ENCODE measurements at regions not wholly inside any gene's neighbourhood (a gene's known extent, or its start where the extent isn't known, plus 50 kb on each side); places are given as distances from the start of the nearest gene placed in this dataset.
"Not testable (repeated sequence)": the region's sequence is repeated elsewhere in the genome, so short reads cannot be mapped to it uniquely, and the experiment has no call there.

DNA sequence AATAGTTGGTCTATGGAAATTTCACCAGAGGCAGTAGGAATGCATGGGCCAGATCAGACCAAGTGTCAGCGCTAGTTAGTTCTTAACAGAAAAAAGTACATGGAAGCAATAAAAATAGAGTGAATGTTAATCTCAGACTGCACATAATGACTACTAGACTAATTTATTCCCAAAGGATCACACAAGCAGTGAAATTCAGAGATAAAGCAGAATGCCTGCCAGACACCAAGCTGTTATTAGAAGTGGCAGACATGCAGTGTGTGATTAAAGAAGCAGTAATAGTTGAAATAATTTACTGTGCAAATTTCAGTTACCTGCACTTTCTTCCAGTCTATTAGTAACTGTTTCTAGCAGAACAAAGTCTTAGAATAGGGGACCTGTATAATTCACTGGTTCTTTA lies 1024.2 kb downstream of the CDH9 start:
- H3K27ac ChIP-seq, result no peak overlapping the region
- ATAC-seq (replicated peaks in 6 of 8), result peak in 2 of 8 experiments; percentile 17 to 63
- in situ Hi-C loops (cut with MboI; ENCODE audit: low pct_unique_long_range_greater_than_20kb in 2 of 9, low sequenced_read_pairs in 9 of 9, unreplicated experiment in 9 of 9), result no loop called here
- 0 to 100% (median 81%) methylated on average over 1 of the region's 1 CpG; no CpG with 5 or more reads in 2 of the 10 experiments for WGBS, 10 experiments
- no peak overlapping the region for H3K4me3 ChIP-seq
- H3K4me1 ChIP-seq (replicated peaks in 1 of 2), result no peaks in the 10 kb centered on the region

DNA sequence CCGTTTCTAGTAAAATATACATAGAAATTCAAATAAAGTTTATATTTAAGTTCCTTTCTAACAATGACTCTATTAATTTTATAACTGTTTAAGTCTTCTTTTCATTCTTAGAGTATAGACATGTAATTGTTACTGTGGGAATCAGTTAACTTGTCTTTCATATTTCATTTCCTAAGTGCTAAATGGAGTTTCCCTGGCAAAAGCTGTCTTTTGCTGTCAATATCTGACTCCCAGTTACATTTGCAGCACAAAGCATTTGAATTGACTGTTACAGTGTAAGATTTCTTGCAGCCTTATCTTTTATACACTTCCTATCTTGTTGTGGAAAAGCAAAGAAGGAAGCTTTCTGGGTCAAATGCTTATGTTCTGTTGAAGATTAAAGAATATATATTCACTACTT lies 1026.3 kb downstream of the CDH9 start:
- Histone ChIP-seq H3K4me3 (no peak overlapping the region), H3K27ac (no peak overlapping the region), H3K4me1 (replicated peaks in 1 of 2) (no peaks in the 10 kb centered on the region)
- no peak for ATAC-seq (replicated peaks in 6 of 8)
- WGBS, 10 experiments, result 0 to 100% (median 80%) methylated on average over 1 of the region's 1 CpG; no CpG with 5 or more reads in 1 of the 10 experiments
- in situ Hi-C loops (cut with MboI; ENCODE audit: low pct_unique_long_range_greater_than_20kb in 2 of 9, low sequenced_read_pairs in 9 of 9, unreplicated experiment in 9 of 9), result no loop called here

DNA sequence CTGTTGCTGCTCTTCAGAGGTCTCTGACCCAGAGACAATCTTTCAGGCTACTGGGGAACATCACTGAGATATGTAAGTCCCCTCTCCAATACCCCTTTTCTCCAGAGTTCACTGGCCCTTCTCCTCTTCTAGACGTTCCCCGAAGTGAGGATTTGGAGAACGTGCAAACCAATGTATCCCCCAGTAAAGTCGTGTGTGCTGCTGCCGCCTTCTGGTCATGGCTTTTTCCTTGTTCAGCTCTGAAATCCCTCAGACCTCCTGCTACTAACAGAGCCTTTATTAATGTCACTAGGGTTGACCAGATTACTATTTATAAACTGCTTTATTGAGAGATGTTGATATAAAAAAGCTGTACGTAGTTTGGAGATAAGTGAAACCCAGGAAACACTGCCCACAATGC lies 1028.6 kb downstream of the CDH9 start:
- WGBS, 10 experiments, result 0 to 80% (median 22%) methylated on average over 1 to 6 of the region's 6 CpGs; no CpG with 5 or more reads in 2 of the 10 experiments
- in situ Hi-C loops (cut with MboI; ENCODE audit: low pct_unique_long_range_greater_than_20kb in 2 of 9, low sequenced_read_pairs in 9 of 9, unreplicated experiment in 9 of 9), result no loop called here
- ATAC-seq (replicated peaks in 6 of 8), result peak in 2 of 8 experiments; percentile 18 to 79

DNA sequence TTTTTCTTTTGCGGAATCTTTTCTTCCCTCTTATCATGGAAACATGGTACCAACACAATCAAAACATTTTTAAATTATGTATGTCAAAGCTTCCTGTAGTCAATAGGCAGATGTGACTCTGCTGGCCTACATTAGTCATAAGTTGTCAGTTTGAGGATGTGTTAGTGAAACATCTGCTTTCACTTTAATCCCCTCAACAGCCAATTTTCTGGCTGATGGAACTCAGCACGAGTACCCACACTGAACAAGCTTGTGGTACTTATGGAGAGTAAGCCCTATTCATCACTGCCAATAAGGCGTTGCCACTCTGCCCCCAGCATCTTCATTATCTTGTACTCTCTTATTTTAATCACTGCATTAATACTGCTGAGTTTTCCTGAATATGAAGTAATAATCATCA lies 1034.4 kb downstream of the CDH9 start:
- 13 to 94% (median 58%) methylated on average over 1 to 2 of the region's 3 CpGs; no CpG with 5 or more reads in 1 of the 10 experiments for WGBS, 10 experiments
- in situ Hi-C loops (cut with MboI; ENCODE audit: low pct_unique_long_range_greater_than_20kb in 2 of 9, low sequenced_read_pairs in 9 of 9, unreplicated experiment in 9 of 9), result no loop called here
- ATAC-seq (replicated peaks in 6 of 8), result peak in 1 of 8 experiments; percentile 18
- Histone ChIP-seq H3K4me1 (replicated peaks in 1 of 2) (no peaks in the 10 kb centered on the region), H3K4me3 (no peak overlapping the region), H3K27ac (no peak overlapping the region)

More for the DNA sequence above, 1028.6 kb downstream of the CDH9 start:
- no peak overlapping the region for H3K4me3 ChIP-seq
- no peaks in the 10 kb centered on the region for H3K4me1 ChIP-seq (replicated peaks in 1 of 2)
- H3K27ac ChIP-seq, result no peak overlapping the region

DNA sequence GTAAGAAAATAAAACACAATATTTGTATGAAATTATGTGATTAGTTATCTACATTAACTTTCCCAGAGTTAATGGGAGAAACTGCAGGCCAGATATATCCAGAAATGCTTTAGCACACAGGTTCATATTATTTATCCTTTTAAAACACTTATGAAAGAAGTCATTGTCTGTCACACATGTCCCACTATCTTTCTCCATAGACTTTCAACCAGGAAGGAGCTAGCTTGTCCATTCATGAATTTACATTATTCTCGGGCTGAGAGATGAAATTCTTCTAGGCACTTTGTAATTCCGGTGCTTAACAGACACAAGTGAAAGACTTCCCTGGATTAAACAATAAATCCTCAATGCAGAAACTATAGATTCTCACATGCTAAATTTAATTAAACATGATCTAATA lies 1043.2 kb downstream of the CDH9 start:
- Histone ChIP-seq H3K4me3 (no peak overlapping the region), H3K4me1 (replicated peaks in 1 of 2) (no peaks in the 10 kb centered on the region), H3K27ac (no peak overlapping the region)
- 0 to 100% (median 84%) methylated on average over 1 to 2 of the region's 2 CpGs; no CpG with 5 or more reads in 2 of the 10 experiments for WGBS, 10 experiments
- no peak for ATAC-seq (replicated peaks in 6 of 8)
- in situ Hi-C loops (cut with MboI; ENCODE audit: low pct_unique_long_range_greater_than_20kb in 2 of 9, low sequenced_read_pairs in 9 of 9, unreplicated experiment in 9 of 9), result no loop called here

DNA sequence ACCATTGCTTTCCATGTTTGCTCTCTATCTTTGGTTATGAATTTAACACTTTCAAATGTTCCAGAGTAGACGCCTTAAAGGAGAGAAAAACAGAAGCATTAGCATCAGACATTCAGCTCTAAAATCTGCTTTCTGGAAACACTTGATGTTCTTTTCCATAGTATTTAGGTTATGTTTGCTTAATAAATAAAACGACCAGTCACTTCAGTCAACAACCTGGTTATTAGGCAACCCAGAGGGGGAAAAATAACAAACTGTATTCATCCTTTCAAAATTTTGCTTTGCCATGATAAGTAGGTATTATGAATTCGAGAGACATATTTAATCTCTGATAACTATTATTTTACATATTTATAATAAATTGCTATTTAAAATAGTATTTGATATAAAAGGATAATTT lies 1044.7 kb downstream of the CDH9 start:
- Histone ChIP-seq H3K4me3 (no peak overlapping the region), H3K27ac (no peak overlapping the region), H3K4me1 (replicated peaks in 1 of 2) (no peaks in the 10 kb centered on the region)
- in situ Hi-C loops (cut with MboI; ENCODE audit: low pct_unique_long_range_greater_than_20kb in 2 of 9, low sequenced_read_pairs in 9 of 9, unreplicated experiment in 9 of 9), result no loop called here
- WGBS, 10 experiments, result 0 to 100% (median 53%) methylated on average over 1 to 3 of the region's 3 CpGs
- ATAC-seq (replicated peaks in 6 of 8), result no peak

DNA sequence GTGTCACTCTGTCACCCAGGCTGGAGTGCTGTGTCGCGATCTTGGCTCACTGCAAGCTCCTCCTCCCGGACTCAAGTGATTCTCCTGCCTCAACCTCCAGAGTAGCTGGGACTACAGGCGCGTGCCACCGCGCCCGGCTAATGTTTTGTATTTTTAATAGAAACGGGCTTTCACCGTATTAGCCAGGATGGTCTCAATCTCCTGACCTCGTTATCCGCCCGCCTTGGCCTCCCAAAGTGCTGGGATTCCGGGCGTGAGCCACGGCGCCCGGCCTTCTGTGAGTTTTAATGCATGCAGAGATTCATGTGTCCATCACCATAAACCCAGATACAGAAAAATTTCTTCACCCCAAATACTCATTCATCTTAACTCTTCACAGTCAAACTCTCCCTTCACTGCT lies 1046.7 kb downstream of the CDH9 start:
- H3K27ac ChIP-seq, result no peak overlapping the region
- WGBS, 10 experiments, result 73 to 98% (median 88%) methylated on average over 1 to 12 of the region's 18 CpGs; no CpG with 5 or more reads in 4 of the 10 experiments
- ATAC-seq (replicated peaks in 6 of 8), result no peak
- H3K4me1 ChIP-seq (replicated peaks in 1 of 2), result no peaks in the 10 kb centered on the region
- H3K4me3 ChIP-seq, result no peak overlapping the region
- in situ Hi-C loops (cut with MboI; ENCODE audit: low pct_unique_long_range_greater_than_20kb in 2 of 9, low sequenced_read_pairs in 9 of 9, unreplicated experiment in 9 of 9), result no loop called here

DNA sequence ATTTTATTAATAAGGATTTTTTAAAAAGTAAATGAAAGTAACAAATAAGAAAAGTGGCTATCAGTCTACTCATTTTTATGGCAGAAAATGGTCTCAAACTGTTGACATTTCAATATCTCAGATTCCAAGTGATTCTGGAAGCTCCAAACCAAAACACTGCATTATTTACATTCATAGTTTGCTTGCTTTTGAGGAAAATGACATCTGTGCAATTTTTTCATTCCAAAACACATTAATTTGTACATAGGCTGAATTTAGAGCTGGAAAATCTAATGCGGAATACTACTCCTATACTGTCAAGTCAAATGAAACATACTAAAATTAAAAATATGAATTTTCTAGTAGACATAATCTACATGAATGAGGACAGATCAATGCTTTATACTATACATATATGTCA lies 1047.6 kb downstream of the CDH9 start:
- in situ Hi-C loops (cut with MboI; ENCODE audit: low pct_unique_long_range_greater_than_20kb in 2 of 9, low sequenced_read_pairs in 9 of 9, unreplicated experiment in 9 of 9), result no loop called here
- H3K4me1 ChIP-seq (replicated peaks in 1 of 2), result no peaks in the 10 kb centered on the region
- no peak overlapping the region for H3K27ac ChIP-seq
- ATAC-seq (replicated peaks in 6 of 8), result no peak
- no peak overlapping the region for H3K4me3 ChIP-seq
- 42 to 100% (median 100%) methylated on average over 1 of the region's 1 CpG; no CpG with 5 or more reads in 2 of the 10 experiments for WGBS, 10 experiments

DNA sequence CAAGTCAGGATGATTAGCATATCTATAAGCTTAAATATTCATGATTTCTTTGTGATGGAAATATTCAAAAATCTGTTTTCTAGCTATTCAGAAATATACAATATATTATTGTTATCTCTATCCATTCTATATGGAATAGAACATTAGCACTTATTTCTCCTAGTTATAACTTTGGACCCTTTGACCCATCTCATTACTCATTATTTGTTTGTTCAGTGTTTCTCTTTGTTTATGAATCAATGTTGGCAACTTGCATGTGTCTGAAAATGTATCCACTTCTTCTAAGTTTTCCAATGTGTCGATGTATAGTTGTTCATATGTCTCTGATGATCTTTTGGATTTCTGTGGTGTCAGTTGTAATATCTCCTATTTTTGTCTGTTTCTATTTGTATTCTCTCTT lies 1059.3 kb downstream of the CDH9 start:
- WGBS, 10 experiments, result 7 to 93% (median 65%) methylated on average over 1 of the region's 1 CpG; no CpG with 5 or more reads in 2 of the 10 experiments
- Histone ChIP-seq H3K27ac (no peak overlapping the region), H3K4me1 (replicated peaks in 1 of 2) (no peaks in the 10 kb centered on the region), H3K4me3 (no peak overlapping the region)
- in situ Hi-C loops (cut with MboI; ENCODE audit: low pct_unique_long_range_greater_than_20kb in 2 of 9, low sequenced_read_pairs in 9 of 9, unreplicated experiment in 9 of 9), result no loop called here
- no peak for ATAC-seq (replicated peaks in 6 of 8)

DNA sequence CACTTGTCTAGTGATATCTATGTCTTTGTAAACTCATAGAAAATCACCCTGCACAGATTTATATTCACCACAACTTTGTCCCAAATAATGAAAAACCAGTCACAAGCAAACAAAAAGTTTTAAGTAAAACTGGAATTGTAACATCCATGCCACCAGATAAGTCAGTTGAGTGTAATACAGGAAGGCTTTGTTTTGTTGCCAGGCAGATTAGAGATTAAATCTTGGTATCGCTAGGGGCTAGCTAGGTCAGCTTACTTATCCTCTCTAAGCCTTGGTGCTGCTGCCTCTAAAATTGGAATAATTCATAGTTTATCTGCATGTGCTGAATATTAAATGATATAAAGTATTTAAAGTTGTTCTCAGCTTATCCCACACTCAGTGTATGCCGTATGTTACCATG lies 1062.5 kb downstream of the CDH9 start:
- in situ Hi-C loops (cut with MboI; ENCODE audit: low pct_unique_long_range_greater_than_20kb in 2 of 9, low sequenced_read_pairs in 9 of 9, unreplicated experiment in 9 of 9), result no loop called here
- no peak overlapping the region for H3K27ac ChIP-seq
- no peaks in the 10 kb centered on the region for H3K4me1 ChIP-seq (replicated peaks in 1 of 2)
- ATAC-seq (replicated peaks in 6 of 8), result peak in 1 of 8 experiments; percentile 58
- 0 to 96% (median 87%) methylated on average over 1 to 2 of the region's 2 CpGs; no CpG with 5 or more reads in 2 of the 10 experiments for WGBS, 10 experiments
- H3K4me3 ChIP-seq, result no peak overlapping the region

DNA sequence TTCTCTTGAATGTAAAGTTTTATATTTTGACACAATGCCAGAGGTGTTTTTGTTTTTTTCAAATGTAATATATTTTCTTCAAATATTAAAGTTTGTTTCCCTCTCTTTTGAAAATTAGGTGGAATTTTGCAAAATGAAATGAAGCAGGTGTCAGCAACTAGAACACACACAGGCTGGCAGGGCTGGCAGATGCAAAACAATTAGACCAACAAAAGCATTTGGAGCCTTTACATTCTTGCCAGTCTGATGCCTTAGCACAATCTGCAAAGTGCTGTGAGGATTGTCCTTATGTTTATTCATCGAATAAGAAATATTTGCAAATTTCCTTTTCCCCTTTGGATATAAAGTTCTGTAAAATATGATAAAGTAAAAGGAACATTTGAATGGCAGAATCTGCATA lies 1063.9 kb downstream of the CDH9 start:
- 0 to 100% (median 54%) methylated on average over 1 of the region's 1 CpG for WGBS, 10 experiments
- H3K4me1 ChIP-seq (replicated peaks in 1 of 2), result no peaks in the 10 kb centered on the region
- no peak overlapping the region for H3K4me3 ChIP-seq
- no peak for ATAC-seq (replicated peaks in 6 of 8)
- in situ Hi-C loops (cut with MboI; ENCODE audit: low pct_unique_long_range_greater_than_20kb in 2 of 9, low sequenced_read_pairs in 9 of 9, unreplicated experiment in 9 of 9), result no loop called here
- H3K27ac ChIP-seq, result no peak overlapping the region

DNA sequence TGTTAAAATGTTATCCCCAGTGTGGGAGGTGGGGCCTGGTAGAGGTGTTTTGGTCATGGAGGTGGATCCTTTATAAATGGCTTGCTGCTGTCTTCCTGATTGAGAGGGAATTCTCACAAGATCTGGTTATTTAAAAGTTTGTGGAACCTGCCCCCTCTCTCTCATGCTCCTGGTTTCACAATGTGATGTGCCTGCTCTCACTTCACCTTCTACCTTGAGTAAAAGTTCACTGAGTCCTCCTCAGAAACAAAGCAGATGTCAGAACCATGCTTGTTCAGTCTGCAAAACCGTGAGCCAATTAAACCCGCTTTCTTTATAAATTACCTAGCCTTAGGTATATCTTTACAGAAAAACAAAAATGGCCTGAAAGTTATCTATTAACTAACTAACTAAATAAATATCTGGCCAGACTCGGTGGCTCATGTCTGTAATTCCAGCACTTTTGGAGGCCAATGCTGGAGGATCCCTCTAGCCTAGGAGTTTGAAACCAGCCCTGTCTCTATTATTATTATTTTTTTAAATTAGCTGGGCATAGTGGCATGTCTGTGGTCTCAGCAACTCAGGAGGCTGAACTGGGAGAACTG lies 1067.4 kb downstream of the CDH9 start:
- in situ Hi-C loops (cut with MboI; ENCODE audit: low pct_unique_long_range_greater_than_20kb in 2 of 9, low sequenced_read_pairs in 9 of 9, unreplicated experiment in 9 of 9), result no loop called here
- WGBS, 10 experiments, result 0 to 97% (median 69%) methylated on average over 1 to 3 of the region's 3 CpGs; no CpG with 5 or more reads in 1 of the 10 experiments
- Histone ChIP-seq H3K27ac (no peak overlapping the region), H3K4me3 (no peak overlapping the region), H3K4me1 (replicated peaks in 1 of 2) (no peaks in the 10 kb centered on the region)
- ATAC-seq (replicated peaks in 6 of 8), result no peak

DNA sequence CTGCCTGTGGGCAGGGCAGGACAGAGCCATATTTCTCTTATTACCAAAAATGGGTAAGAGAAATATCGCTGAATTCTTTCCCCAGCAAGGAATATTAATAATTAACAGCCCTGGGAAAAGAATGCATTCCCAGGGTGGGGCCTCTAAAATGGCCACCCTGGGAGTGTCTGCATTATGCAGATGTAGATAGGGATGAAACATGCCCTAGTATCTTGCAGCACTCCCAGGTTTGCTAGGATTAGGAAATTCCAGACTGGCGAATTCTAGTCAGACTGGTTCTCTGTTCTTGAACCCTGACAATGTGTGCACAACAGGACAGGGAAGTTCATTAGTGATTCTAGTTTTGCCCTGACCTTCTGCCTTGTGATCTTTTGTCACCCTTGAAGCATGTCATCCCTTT lies 1069.3 kb downstream of the CDH9 start:
- 11 to 100% (median 67%) methylated on average over 1 to 2 of the region's 2 CpGs; no CpG with 5 or more reads in 5 of the 10 experiments for WGBS, 10 experiments
- in situ Hi-C loops (cut with MboI; ENCODE audit: low pct_unique_long_range_greater_than_20kb in 2 of 9, low sequenced_read_pairs in 9 of 9, unreplicated experiment in 9 of 9); H3K27ac ChIP-seq; H3K4me1 ChIP-seq (replicated peaks in 1 of 2); H3K4me3 ChIP-seq; ATAC-seq (replicated peaks in 6 of 8): not testable (repeated sequence)

DNA sequence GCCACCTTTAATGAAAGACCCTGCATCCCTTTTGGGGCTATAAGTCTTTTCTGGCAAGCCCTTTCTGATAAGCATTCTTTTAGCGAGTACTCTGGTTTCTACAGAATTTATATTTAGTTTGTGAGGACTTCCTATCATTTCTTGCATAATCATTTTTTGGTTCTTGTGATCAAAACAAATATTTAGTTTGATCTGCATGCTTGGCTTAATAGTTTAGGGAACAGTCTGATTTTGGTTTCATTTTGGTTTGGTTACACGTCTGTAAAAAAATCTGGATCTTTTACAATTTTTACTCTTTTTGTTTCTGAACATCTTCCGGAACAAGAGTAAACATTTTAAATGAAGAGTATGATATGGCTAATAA lies 1074.4 kb downstream of the CDH9 start:
- H3K4me3 ChIP-seq, result no peak overlapping the region
- no peak for ATAC-seq (replicated peaks in 6 of 8)
- no peak overlapping the region for H3K27ac ChIP-seq
- no peaks in the 10 kb centered on the region for H3K4me1 ChIP-seq (replicated peaks in 1 of 2)
- WGBS, 10 experiments, result 11 to 100% (median 96%) methylated on average over 1 to 3 of the region's 3 CpGs
- in situ Hi-C loops (cut with MboI; ENCODE audit: low pct_unique_long_range_greater_than_20kb in 2 of 9, low sequenced_read_pairs in 9 of 9, unreplicated experiment in 9 of 9), result no loop called here

Data from motor neuron (in vitro differentiated cells).